B cell (primary cell): ENCODE measurements at regions not wholly inside any gene's neighbourhood (a gene's known extent, or its start where the extent isn't known, plus 50 kb on each side); places are given as distances from the start of the nearest gene placed in this dataset.

ENCODE experiments used
- EZH2 ChIP-seq: IDR thresholded peaks from 2 replicates; pipeline ENCODE4 v1.6.1; 2012; ENCODE audit warnings: borderline replicate concordance, low read depth, mild to moderate bottlenecking, moderate library complexity, low read length; ENCODE audit not compliant: insufficient read depth, poor library complexity, severe bottlenecking
- TF ChIP-seq, protein P1 (sequence below): fragments of 200-600 bp; IDR thresholded peaks from one replicate; pipeline ENCODE4 v1.8.0; 2022; ENCODE audit warnings: antibody characterized with exemption, mild to moderate bottlenecking

DNA sequence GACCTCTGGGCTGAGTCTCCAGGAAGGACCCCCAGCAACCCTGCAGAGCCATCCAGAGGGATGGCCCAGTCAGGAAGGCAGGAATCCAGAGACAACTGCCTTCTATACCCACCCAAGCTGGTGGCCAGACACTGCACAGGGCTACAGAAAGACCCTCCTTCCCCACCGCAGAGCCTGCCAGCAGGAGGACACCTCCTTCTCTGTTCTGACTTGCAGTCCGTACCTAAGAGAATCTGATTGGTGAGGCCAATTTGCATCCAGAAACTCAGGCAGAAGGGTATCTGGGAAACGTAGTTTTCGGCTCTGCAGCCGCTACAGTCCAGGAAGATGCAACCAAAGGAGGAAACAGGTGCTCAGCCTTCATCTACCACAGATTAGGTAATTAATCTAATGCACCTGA, 155.4 kb upstream of the FRG1 start:
- TF ChIP-seq, protein P1, sequence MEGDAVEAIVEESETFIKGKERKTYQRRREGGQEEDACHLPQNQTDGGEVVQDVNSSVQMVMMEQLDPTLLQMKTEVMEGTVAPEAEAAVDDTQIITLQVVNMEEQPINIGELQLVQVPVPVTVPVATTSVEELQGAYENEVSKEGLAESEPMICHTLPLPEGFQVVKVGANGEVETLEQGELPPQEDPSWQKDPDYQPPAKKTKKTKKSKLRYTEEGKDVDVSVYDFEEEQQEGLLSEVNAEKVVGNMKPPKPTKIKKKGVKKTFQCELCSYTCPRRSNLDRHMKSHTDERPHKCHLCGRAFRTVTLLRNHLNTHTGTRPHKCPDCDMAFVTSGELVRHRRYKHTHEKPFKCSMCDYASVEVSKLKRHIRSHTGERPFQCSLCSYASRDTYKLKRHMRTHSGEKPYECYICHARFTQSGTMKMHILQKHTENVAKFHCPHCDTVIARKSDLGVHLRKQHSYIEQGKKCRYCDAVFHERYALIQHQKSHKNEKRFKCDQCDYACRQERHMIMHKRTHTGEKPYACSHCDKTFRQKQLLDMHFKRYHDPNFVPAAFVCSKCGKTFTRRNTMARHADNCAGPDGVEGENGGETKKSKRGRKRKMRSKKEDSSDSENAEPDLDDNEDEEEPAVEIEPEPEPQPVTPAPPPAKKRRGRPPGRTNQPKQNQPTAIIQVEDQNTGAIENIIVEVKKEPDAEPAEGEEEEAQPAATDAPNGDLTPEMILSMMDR = no peak
- TF ChIP-seq EZH2 = no peak
